IMR-90 (cell line): ENCODE measurements at regions not wholly inside any gene's neighbourhood (a gene's known extent, or its start where the extent isn't known, plus 50 kb on each side); places are given as distances from the start of the nearest gene placed in this dataset.

ENCODE experiments used
- ATAC-seq: fragments of 200-7000 bp; cut with Tn5 transposase; 2 replicates; pipeline ENCODE4 v1.9.1; 2020; ENCODE audit warnings: low read depth, mild to moderate bottlenecking, moderate library complexity
- BruUV-seq: library from RNA; stranded (reverse); fragments of 400-500 nt; replicated peaks from 2 replicates; lab custom pipeline; 2021; lab: Mats Ljungman, UMichigan
- CTCF ChIA-PET: fragments of 300-600 bp; formaldehyde crosslinking; extraction: SDS; loops from one replicate; lab custom pipeline; 2021; ENCODE audit warnings: antibody characterized with exemption; lab: Yijun Ruan, JAX
- POLR2A ChIA-PET: fragments of 300-600 bp; sonication (Branson Sonifier 250); formaldehyde crosslinking; loops from one replicate; lab custom pipeline; 2022; ENCODE audit warnings: antibody characterized with exemption; ENCODE audit not compliant: unreplicated experiment; lab: Charles Lee
- DNase-seq: peaks from one replicate; pipeline ENCODE4 v3.0.0; 2013
- H2AFZ ChIP-seq: replicated peaks from 2 replicates; pipeline ENCODE3; 2013; ENCODE audit warnings: low read length, mild to moderate bottlenecking; ENCODE audit not compliant: poor library complexity
- H2AK5ac ChIP-seq: 2 replicates; pipeline ENCODE4 v1.6.1; 2013; ENCODE audit warnings: low read depth, low read length, inconsistent platforms
- H2AK9ac ChIP-seq: replicated peaks from 2 replicates; pipeline ENCODE3; 2013; ENCODE audit warnings: mild to moderate bottlenecking, low read depth, low read length, moderate library complexity; ENCODE audit not compliant: poor library complexity
- H2BK120ac ChIP-seq: 2 replicates; pipeline ENCODE4 v1.6.1; 2013; ENCODE audit warnings: low read depth, low read length, inconsistent platforms
- H2BK15ac ChIP-seq: 3 replicates; pipeline ENCODE4 v1.6.1; 2013; ENCODE audit warnings: low read depth, low read length, inconsistent platforms
- H2BK20ac ChIP-seq: 2 replicates; pipeline ENCODE4 v1.6.1; 2013; ENCODE audit warnings: low read depth, mild to moderate bottlenecking, inconsistent platforms, low read length, moderate library complexity
- H2BK5ac ChIP-seq: 2 replicates; pipeline ENCODE4 v1.6.1; 2013; ENCODE audit warnings: mild to moderate bottlenecking, low read depth, low read length, inconsistent platforms; ENCODE audit not compliant: poor library complexity, severe bottlenecking
- H3K14ac ChIP-seq: replicated peaks from 2 replicates; pipeline ENCODE4 v1.6.1; 2013; ENCODE audit warnings: low read depth, low read length, inconsistent platforms
- H3K18ac ChIP-seq: 2 replicates; pipeline ENCODE4 v1.6.1; 2013; ENCODE audit warnings: low read depth, low read length, control low read depth
- H3K23ac ChIP-seq: 2 replicates; pipeline ENCODE4 v1.6.1; 2013; ENCODE audit warnings: low read depth, low read length, inconsistent platforms
- H3K27ac ChIP-seq: 2 replicates; pipeline ENCODE4 v1.5.1; 2013; ENCODE audit warnings: mild to moderate bottlenecking, control low read depth, low read length; ENCODE audit not compliant: insufficient read depth
- H3K27me3 ChIP-seq: 2 replicates; pipeline ENCODE4 v1.6.1; 2013; ENCODE audit warnings: low read length; ENCODE audit not compliant: control insufficient read depth, insufficient read depth
- H3K36me3 ChIP-seq: 2 replicates; pipeline ENCODE4 v1.6.1; 2013; ENCODE audit warnings: low read length, mixed read lengths; ENCODE audit not compliant: control insufficient read depth, insufficient read depth
- H3K4ac ChIP-seq: 2 replicates; pipeline ENCODE4 v1.6.1; 2013; ENCODE audit warnings: low read depth, low read length, inconsistent platforms
- H3K4me1 ChIP-seq: 2 replicates; pipeline ENCODE4 v1.6.1; 2013; ENCODE audit warnings: low read length, mixed read lengths; ENCODE audit not compliant: control insufficient read depth, insufficient read depth
- H3K4me2 ChIP-seq: 2 replicates; pipeline ENCODE4 v1.6.1; 2013; ENCODE audit warnings: low read depth, mild to moderate bottlenecking, control low read depth, low read length, moderate library complexity
- H3K4me3 ChIP-seq: 2 replicates; pipeline ENCODE4 v1.5.1; 2013; ENCODE audit warnings: low read depth, mild to moderate bottlenecking, control low read depth, low read length, moderate library complexity; ENCODE audit not compliant: insufficient read depth
- H3K56ac ChIP-seq: 2 replicates; pipeline ENCODE4 v1.6.1; 2013; ENCODE audit warnings: low read length, inconsistent platforms; ENCODE audit not compliant: insufficient read depth; ENCODE audit errors: extremely low read depth
- H3K79me1 ChIP-seq, 2 experiments: 2 replicates each; pipeline ENCODE4 v1.6.1; 2013; ENCODE audit warnings: low read length in 2 of 2, inconsistent platforms in 1 of 2, low read depth in 1 of 2
- H3K9ac ChIP-seq: 2 replicates; pipeline ENCODE4 v1.6.1; 2013; ENCODE audit warnings: low read depth, low read length, control low read depth
- H3K9me1 ChIP-seq: 2 replicates; pipeline ENCODE4 v1.6.1; 2013; ENCODE audit warnings: low read length, inconsistent platforms; ENCODE audit not compliant: insufficient read depth
- H3K9me3 ChIP-seq: 2 replicates; pipeline ENCODE4 v1.6.1; 2013; ENCODE audit warnings: low read length; ENCODE audit not compliant: control insufficient read depth, insufficient read depth
- H4K20me1 ChIP-seq: 2 replicates; pipeline ENCODE4 v1.6.1; 2013; ENCODE audit warnings: low read length, inconsistent platforms; ENCODE audit not compliant: insufficient read depth
- H4K5ac ChIP-seq: 2 replicates; pipeline ENCODE4 v1.6.1; 2013; ENCODE audit warnings: mild to moderate bottlenecking, low read depth, low read length, control low read depth
- H4K8ac ChIP-seq, 2 experiments: 2 replicates each; pipeline ENCODE4 v1.6.1; 2013; ENCODE audit warnings: low read depth in 2 of 2, low read length in 2 of 2, control low read depth in 1 of 2, inconsistent platforms in 1 of 2
- H4K91ac ChIP-seq: 2 replicates; pipeline ENCODE4 v1.6.1; 2013; ENCODE audit warnings: low read depth, low read length, inconsistent platforms; ENCODE audit not compliant: insufficient read depth
- NFE2L2 ChIP-seq: fragments of 150-350 bp; IDR thresholded peaks from 2 replicates; pipeline ENCODE4 v1.6.1; 2016; ENCODE audit warnings: low read depth, mild to moderate bottlenecking, low read length
- WGBS, 2 experiments: methylation state at CpG; one replicate each; pipeline versions ENCODE4 v1.1.5 to v1.1.7; 2013; ENCODE audit warnings: missing lambda C conversion rate in 2 of 2; ENCODE audit not compliant: insufficient read length in 1 of 2; ENCODE audit errors: extremely low coverage in 2 of 2; 5-methylcytosine and 5-hydroxymethylcytosine counted together
- dilution Hi-C: fragments of 300-500 bp; cut with HindIII; formaldehyde crosslinking; loops from one replicate; pipeline ENCODE4 v1.14.3; 2018; ENCODE audit warnings: low sequenced_read_pairs; ENCODE audit not compliant: unreplicated experiment
- in situ Hi-C: fragments of 300-500 bp; cut with MboI; formaldehyde crosslinking; loops from 3 replicates; pipeline ENCODE4 v1.14.3; 2019; ENCODE audit warnings: low sequenced_read_pairs, inconsistent platforms, mixed read lengths
- intact Hi-C: fragments of 100-400 bp; cut with micrococcal nuclease; formaldehyde crosslinking; loops from 2 replicates; pipeline ENCODE4 v1.10.0; 2022

DNA sequence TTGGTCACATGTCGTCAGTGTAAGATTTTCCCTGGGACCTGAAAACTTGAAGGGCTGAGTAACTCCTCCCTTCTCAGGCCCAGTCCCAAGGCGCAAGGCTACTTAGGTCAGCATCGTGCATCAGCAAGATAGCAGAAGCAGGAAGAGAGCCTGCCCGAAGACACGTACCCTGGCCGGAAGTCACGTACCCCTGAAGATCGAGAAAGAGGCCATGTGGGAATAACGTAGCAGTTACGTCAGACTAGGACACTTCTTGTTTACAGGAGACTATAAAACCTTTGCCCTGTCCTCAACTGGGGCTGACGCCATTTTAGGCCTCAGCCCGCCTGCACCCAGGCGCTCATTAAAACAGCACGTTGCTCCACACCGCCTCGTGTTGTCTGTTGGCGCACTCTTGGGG, 114.3 kb upstream of the GALNT17 start:
- Histone ChIP-seq H4K20me1 (no peaks in the 10 kb centered on the region), H3K27me3 (no peaks in the 10 kb centered on the region), H2BK5ac (no peak overlapping the region), H3K56ac (no peak overlapping the region), H4K91ac (no peak overlapping the region), H2AK9ac (no peak overlapping the region), H3K9ac (no peak overlapping the region), H3K18ac (no peak overlapping the region), H4K5ac (no peak overlapping the region), H3K4me3 (no peak overlapping the region), H2BK120ac (no peak overlapping the region), H3K79me1 (no peaks in the 10 kb centered on the region), H3K27ac (no peak overlapping the region), H3K9me1 (no peaks in the 10 kb centered on the region), H3K14ac (no peak overlapping the region), H3K4ac (no peak overlapping the region), H3K4me1 (no peaks in the 10 kb centered on the region), H2BK20ac (no peak overlapping the region), H2AFZ (no peak overlapping the region), H3K4me2 (no peak overlapping the region), H3K9me3 (peaks cover 28% of the 10 kb centered on the region), H2AK5ac (no peak overlapping the region), H4K8ac (no peak overlapping the region), H2BK15ac (no peak overlapping the region), H3K23ac (no peak overlapping the region), H3K36me3 (no peaks in the 10 kb centered on the region)
- TF ChIP-seq NFE2L2, result no peak
- DNase-seq (no peak), ATAC-seq (no peak)
- intact Hi-C loops (no loop called here), dilution Hi-C loops (no loop called here), in situ Hi-C loops (no loop called here)
- 75% methylated on average over 16 of the region's 17 CpGs; no CpG with 5 or more reads in 1 of the 2 experiments for WGBS, 2 experiments
- ChIA-PET POLR2A (no interaction called here), CTCF (no interaction called here)
- no TSS peak for BruUV-seq
